ENCODE measurements at regions not wholly inside any gene's neighbourhood (a gene's known extent, or its start where the extent isn't known, plus 50 kb on each side); places are given as distances from the start of the nearest gene placed in this dataset.

DNA sequence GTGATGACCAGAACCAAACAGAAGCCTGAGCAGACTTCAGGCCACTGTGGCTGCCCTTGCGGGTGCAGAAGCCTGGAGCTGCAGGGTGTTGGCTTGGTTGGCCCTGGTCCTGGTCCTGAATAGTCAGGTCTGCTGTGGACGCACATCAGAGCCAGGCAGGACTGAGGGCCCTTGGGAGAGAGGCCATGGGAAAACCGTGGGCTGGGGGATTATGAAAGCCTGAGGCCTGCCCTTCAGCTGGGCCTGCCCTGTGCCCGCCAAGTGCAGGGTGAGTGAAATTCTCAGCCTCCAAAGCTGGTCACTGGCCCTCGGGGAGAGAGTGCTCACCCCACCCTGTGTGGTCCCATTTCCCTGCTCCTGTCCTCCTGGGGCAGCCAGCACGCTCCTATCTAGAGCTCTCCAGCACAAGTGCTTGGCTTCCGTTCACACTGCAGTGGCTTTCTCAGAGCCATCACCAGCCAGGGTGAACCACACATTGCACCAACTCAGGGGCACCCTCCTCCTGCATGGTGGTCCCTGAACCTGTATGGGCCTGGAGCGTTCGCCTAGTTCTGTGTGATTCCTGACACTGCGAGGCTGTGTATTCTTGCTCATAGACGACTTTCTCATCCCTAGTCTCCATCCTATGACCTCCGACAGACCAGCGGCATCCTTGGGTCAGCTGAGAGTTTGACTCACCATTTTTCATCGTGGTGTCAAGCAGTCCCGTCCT, 146.1 kb downstream of the TTLL2 start:
- TF ChIP-seq CTCF (IDR thresholded peaks at IDR 0.05; ENCODE audit: low read depth, low read length) = no peak
- TF ChIP-seq, protein P1, sequence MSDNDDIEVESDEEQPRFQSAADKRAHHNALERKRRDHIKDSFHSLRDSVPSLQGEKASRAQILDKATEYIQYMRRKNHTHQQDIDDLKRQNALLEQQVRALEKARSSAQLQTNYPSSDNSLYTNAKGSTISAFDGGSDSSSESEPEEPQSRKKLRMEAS (IDR thresholded peaks at IDR 0.05; ENCODE audit: low read depth, low read length) = no peak
- TF ChIP-seq POLR2A (IDR thresholded peaks at IDR 0.05; ENCODE audit: extremely low read depth, insufficient read length) = no peak

All from NB4 (cell line).